SH-SY5Y (cell line): ENCODE measurements at regions not wholly inside any gene's neighbourhood (a gene's known extent, or its start where the extent isn't known, plus 50 kb on each side); places are given as distances from the start of the nearest gene placed in this dataset.

Source experiments
- GATA2 ChIP-seq: IDR thresholded peaks from 2 replicates; pipeline ENCODE4 v1.6.1; 2011; ENCODE audit warnings: mild to moderate bottlenecking, low read depth, low read length
- GATA3 ChIP-seq: IDR thresholded peaks from 2 replicates; pipeline ENCODE4 v1.6.1; 2011; ENCODE audit warnings: low read depth, mild to moderate bottlenecking, low read length, moderate library complexity

DNA sequence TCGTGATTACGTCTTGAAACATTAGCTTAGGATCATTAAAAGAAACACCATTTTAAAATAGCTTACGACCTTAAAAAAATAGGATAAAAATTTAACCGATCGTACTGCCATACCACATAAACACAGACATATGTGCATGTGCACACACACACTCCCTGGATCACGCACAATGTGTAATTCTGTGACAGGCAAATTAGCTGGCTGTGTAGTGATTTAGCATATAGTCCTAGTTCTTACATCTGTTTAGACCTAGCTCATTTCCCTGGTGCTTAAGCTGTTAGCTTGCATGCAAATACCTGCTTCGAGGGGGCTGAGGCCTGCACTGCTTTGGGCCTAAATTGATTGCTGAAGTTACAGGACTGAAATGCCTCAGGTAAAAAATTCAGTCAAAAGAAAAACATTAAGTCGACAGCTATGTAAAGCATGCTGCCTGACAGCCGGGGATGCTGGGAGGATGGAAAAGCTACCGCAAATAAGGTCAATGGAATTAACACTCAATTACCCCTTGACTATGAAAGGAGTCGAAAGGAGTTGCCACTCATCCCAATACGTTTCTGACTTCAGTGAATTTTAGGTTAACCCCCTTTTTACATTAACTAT lies 267.1 kb upstream of the FZD8 start:
- TF ChIP-seq GATA2 (no peak), GATA3 (no peak)

- TF ChIP-seq GATA2 (no peak), GATA3 (no peak)
These were observed 266.4 kb upstream of the FZD8 start for GRCh38 chr10:35908451-35908850.

DNA sequence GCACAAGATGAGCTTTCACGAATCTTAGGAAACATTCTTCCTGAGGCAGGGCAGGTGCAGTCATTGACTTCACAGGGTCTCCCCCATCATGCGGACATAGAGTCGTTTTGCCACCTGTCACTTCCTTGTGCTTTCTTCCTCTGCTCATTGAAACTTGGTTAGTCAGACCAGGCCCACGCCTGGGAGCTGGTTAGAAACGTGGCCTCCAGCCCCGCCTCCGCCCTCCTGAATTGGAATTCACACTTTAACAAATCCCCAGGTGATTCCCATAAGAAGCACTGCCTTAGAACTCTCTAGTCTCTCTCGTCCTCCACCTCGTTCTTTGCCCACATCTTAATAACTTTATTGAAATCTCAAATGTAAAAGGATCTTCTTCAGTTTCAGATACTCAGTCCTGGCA lies 265.5 kb upstream of the FZD8 start:
- TF ChIP-seq GATA3 (no peak), GATA2 (no peak)

DNA sequence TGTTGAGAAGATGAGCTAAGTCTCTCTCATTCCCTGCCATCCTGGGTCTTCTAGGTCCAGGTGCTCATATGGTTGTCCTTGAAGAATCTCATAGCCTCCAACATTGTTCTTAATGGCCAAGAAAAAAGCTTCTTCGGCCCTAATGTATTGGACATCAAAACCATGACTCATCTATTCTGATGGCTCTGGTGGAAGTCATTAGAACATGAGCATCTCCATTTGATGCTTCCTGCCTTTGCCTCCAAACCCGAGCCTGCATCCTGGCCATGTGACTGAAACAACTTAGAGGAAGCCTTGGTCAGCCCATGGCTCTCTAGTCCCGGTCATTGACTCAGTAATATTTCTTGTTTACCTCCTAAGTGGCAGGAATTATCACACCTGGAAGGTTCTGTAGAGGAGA lies 264.1 kb upstream of the FZD8 start:
- TF ChIP-seq GATA2 (no peak), GATA3 (no peak)

DNA sequence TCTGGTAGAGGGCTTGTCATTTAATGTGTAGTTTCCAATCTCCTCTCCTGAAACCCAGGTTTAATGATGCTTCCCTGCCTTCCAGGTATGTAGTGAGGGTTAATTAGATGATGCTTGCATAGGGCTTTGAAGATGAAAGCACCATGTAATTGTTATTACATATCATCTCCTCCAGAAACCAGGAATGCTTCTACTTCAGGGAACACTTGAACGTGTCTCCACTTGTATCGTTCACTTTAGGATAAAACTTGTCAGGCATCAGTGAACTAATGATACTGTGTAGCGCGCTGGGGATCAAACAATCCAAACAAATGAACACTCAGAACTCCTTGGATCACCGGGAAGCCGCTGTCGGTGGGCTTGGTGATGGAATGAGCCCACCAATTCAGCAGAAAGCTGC lies 260.9 kb upstream of the FZD8 start:
- TF ChIP-seq GATA3, result no peak
- TF ChIP-seq GATA2, result no peak

GRCh38 chr10:35898716-35899440 lies 256.8 kb upstream of the FZD8 start:
- TF ChIP-seq GATA2 (no peak), GATA3 (no peak)

- TF ChIP-seq GATA3, result no peak
- no peak for TF ChIP-seq GATA2
These were observed 253.9 kb upstream of the FZD8 start for GRCh38 chr10:35896001-35896400.

GRCh38 chr10:35895331-35895730 lies 253.2 kb upstream of the FZD8 start:
- no peak for TF ChIP-seq GATA2
- no peak for TF ChIP-seq GATA3

- TF ChIP-seq GATA2, result no peak
- TF ChIP-seq GATA3, result no peak
These were observed 250.4 kb upstream of the FZD8 start for GRCh38 chr10:35892526-35892925.

DNA sequence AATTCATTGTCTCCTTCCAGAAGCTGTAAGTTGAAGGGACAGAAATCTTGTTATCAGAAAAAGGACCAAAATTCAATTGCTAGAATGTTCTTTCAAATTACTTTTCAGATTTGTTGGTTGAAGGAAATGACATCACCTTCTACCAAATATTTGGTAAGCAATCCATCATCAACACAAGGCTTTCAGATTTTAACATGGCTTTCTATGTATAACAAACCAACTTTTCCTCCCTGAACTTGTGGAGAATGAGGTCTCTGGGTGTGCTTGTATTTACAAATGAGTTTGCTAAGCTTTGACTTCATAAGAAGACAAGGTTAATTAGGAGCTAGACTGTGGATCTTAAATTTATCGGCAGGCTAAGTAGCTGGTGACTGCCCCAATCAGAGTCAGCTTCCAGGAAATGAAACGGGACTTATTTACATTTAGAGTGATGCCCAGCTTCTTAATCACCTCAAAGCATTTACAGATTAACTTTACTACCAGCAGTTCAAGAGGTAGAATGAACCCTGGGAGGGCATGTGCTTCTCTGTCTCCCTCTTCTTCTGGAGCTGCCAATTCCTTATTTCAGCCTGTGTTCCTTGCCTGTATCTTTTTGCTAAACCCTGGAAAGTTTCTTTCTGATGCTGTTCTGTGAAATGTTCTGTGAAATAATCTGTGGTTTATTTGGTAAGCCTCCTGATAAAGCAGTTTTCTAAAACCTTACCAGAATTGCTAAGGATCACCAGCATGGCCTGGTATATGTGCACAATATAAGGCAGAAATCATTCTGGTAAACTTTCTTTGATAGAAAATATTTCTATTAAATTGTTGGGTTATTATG lies 248.8 kb upstream of the FZD8 start:
- no peak for TF ChIP-seq GATA3
- TF ChIP-seq GATA2, result no peak

DNA sequence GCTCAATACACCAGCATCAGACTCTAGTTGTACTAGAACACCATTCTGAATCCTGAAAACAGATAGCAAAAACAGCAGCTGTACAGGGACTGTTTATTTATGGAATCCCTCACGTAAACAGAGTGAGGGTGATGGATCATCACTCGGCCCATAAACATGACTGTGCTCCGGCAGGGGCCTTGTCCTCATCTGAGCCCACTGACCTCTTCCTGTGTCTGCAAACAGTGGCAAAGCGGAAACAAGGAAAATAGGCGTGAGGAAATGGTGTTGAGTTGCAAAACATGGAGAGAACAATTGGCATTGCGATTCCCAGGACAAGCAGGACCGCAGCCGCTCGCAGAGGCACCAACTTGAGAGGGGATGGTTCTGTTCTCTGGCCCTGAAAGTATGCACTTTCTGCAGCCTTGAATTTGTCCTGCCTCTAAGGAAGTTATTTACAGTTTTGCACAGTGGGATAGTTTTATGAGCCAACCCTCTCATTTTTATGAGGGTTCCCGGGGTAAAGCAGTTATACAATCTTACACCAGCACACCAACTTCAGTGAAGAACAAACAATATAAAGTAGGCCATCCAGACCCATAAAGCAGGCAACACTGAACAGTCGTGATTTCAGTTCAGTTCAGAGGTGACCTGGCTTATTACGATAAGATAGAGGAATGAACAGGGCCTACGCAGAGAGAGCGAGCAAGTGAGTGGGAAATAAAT lies 248.0 kb upstream of the FZD8 start:
- TF ChIP-seq GATA3 (no peak), GATA2 (no peak)

GRCh38 chr10:35889226-35889625 lies 247.1 kb upstream of the FZD8 start:
- TF ChIP-seq GATA3, result no peak
- TF ChIP-seq GATA2, result no peak

GRCh38 chr10:35888400-35888799 lies 246.3 kb upstream of the FZD8 start:
- no peak for TF ChIP-seq GATA2
- no peak for TF ChIP-seq GATA3

DNA sequence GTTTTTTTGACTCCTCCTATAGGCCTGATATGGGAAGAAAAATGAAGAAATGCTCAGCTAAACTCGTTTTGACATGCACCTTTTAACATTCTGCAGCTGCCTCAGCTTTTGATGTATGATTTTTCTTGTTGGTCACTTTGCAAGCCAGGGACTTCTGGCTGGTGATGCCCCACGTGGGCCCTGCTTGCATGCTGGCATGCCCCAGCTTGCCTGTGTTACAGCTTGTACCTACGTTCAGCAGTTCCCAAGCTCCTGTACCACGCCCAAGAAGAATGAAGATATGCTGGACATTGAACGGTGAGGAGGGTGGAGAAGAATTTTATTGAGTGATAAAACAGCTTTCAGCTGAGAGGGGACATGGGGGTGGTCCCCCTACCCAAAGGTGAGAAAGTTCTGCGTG lies 245.6 kb upstream of the FZD8 start:
- TF ChIP-seq GATA2 (no peak), GATA3 (no peak)
